OCI-LY3 (cell line): ENCODE measurements at regions not wholly inside any gene's neighbourhood (a gene's known extent, or its start where the extent isn't known, plus 50 kb on each side); places are given as distances from the start of the nearest gene placed in this dataset.
A peak's percentile ranks its signal among the peaks of the same experiment; 100 is the strongest.

Source experiments
- H2AFZ ChIP-seq: fragments of 200-600, 300-600 bp; shearing (Covaris generic); 2 replicates; pipeline ENCODE4 v1.6.0; 2014; ENCODE audit warnings: antibody characterized with exemption, low read depth, low read length
- H3K27ac ChIP-seq: fragments of 200-600, 300-600 bp; sonication (generic); 2 replicates; pipeline ENCODE4 v1.5.1; 2014; ENCODE audit warnings: mild to moderate bottlenecking, low read length, moderate library complexity, mixed read lengths
- H3K27me3 ChIP-seq: fragments of 200-600, 300-600 bp; sonication (generic); 2 replicates; pipeline ENCODE4 v1.6.1; 2014; ENCODE audit warnings: low read depth, low read length, mixed read lengths
- H3K36me3 ChIP-seq: fragments of 200-600, 300-600 bp; sonication (generic); replicated peaks from 2 replicates; pipeline ENCODE3; 2014; ENCODE audit warnings: low read depth, low read length, mixed read lengths
- H3K4me1 ChIP-seq: fragments of 300-600, 200-600 bp; sonication (generic); 2 replicates; pipeline ENCODE4 v1.6.1; 2014; ENCODE audit warnings: low read length, mixed read lengths
- H3K4me2 ChIP-seq: fragments of 200-600, 300-600 bp; sonication (generic); 2 replicates; pipeline ENCODE4 v1.6.1; 2014; ENCODE audit warnings: low read length, mixed read lengths
- H3K4me3 ChIP-seq: fragments of 300-600, 200-600 bp; sonication (generic); 2 replicates; pipeline ENCODE4 v1.5.1; 2014; ENCODE audit warnings: antibody characterized with exemption, mild to moderate bottlenecking, low read length, moderate library complexity
- H3K79me2 ChIP-seq: fragments of 300-600, 200-600 bp; shearing (Covaris generic); 2 replicates; pipeline ENCODE4 v1.6.1; 2014; ENCODE audit warnings: mild to moderate bottlenecking, low read length, mixed read lengths
- H3K9ac ChIP-seq: fragments of 300-600, 200-600 bp; shearing (Covaris generic); 2 replicates; pipeline ENCODE4 v1.6.0; 2014; ENCODE audit warnings: mild to moderate bottlenecking, low read length, moderate library complexity
- H3K9me3 ChIP-seq: fragments of 200-600, 300-600 bp; shearing (Covaris generic); 2 replicates; pipeline ENCODE4 v1.6.1; 2014; ENCODE audit warnings: low read length, mixed read lengths; ENCODE audit not compliant: insufficient read depth
- H4K20me1 ChIP-seq: fragments of 200-600, 300-600 bp; sonication (generic); 2 replicates; pipeline ENCODE4 v1.6.1; 2016; ENCODE audit warnings: low read length, mixed read lengths; ENCODE audit not compliant: insufficient read depth
- CTCF ChIP-seq: fragments of 200-600, 300-600 bp; sonication (generic); IDR thresholded peaks from 2 replicates; pipeline ENCODE4 v1.5.1; 2014; ENCODE audit warnings: antibody characterized with exemption, low read length, low read depth
- EZH2phosphoT487 ChIP-seq: fragments of 200-600 bp; shearing (Covaris generic); IDR thresholded peaks from 2 replicates; pipeline ENCODE4 v1.6.1; 2018; ENCODE audit warnings: antibody characterized with exemption, mixed run types, low read depth

GRCh38 chr13:54165581-54166215 is 1137.1 kb downstream of the OLFM4 start:
- Histone ChIP-seq H3K79me2 (no peaks in the 10 kb centered on the region), H3K27ac (no peak overlapping the region), H3K9me3 (no peaks in the 10 kb centered on the region), H3K27me3 (no peaks in the 10 kb centered on the region), H3K4me2 (no peak overlapping the region), H3K36me3 (no peaks in the 10 kb centered on the region), H4K20me1 (no peaks in the 10 kb centered on the region), H2AFZ (0 out of 2 replicates have a peak overlapping the region, but pooled peaks have one; percentile 34), H3K9ac (no peak overlapping the region), H3K4me1 (no peaks in the 10 kb centered on the region), H3K4me3 (no peak overlapping the region)
- TF ChIP-seq CTCF (no peak), EZH2phosphoT487 (no peak)

- no peak overlapping the region for H3K4me3 ChIP-seq
- no peak overlapping the region for H3K27ac ChIP-seq
- H4K20me1 ChIP-seq = no peaks in the 10 kb centered on the region
- H3K9ac ChIP-seq = no peak overlapping the region
- no peak overlapping the region for H2AFZ ChIP-seq
- no peaks in the 10 kb centered on the region for H3K79me2 ChIP-seq
- no peaks in the 10 kb centered on the region for H3K4me1 ChIP-seq
- no peaks in the 10 kb centered on the region for H3K9me3 ChIP-seq
- H3K36me3 ChIP-seq = no peaks in the 10 kb centered on the region
- TF ChIP-seq CTCF = no peak
- no peak overlapping the region for H3K4me2 ChIP-seq
- H3K27me3 ChIP-seq = no peaks in the 10 kb centered on the region
Measured at GRCh38 chr13:54173996-54174395, 1145.4 kb downstream of the OLFM4 start.

GRCh38 chr13:54175466-54175865 is 1146.9 kb downstream of the OLFM4 start:
- Histone ChIP-seq H3K4me1 (no peaks in the 10 kb centered on the region), H2AFZ (no peak overlapping the region), H3K4me3 (no peak overlapping the region), H3K36me3 (no peaks in the 10 kb centered on the region), H3K9me3 (no peaks in the 10 kb centered on the region), H3K27ac (no peak overlapping the region), H3K27me3 (no peaks in the 10 kb centered on the region), H3K4me2 (no peak overlapping the region), H3K9ac (no peak overlapping the region), H4K20me1 (no peaks in the 10 kb centered on the region), H3K79me2 (no peaks in the 10 kb centered on the region)
- no peak for TF ChIP-seq EZH2phosphoT487
- no peak for TF ChIP-seq CTCF

GRCh38 chr13:54177466-54177865 is 1148.9 kb downstream of the OLFM4 start:
- H3K27me3 ChIP-seq = no peaks in the 10 kb centered on the region
- TF ChIP-seq CTCF (no peak), EZH2phosphoT487 (no peak)

More at GRCh38 chr13:54177466-54177865, 1148.9 kb downstream of the OLFM4 start:
- no peak overlapping the region for H3K27ac ChIP-seq
- H3K36me3 ChIP-seq = no peaks in the 10 kb centered on the region
- no peak overlapping the region for H3K4me2 ChIP-seq
- H3K4me1 ChIP-seq = no peaks in the 10 kb centered on the region
- no peak overlapping the region for H3K4me3 ChIP-seq
- H4K20me1 ChIP-seq = no peaks in the 10 kb centered on the region
- H2AFZ ChIP-seq = no peak overlapping the region
- no peaks in the 10 kb centered on the region for H3K9me3 ChIP-seq
- H3K9ac ChIP-seq = no peak overlapping the region
- no peaks in the 10 kb centered on the region for H3K79me2 ChIP-seq
